ENCODE measurements at regions not wholly inside any gene's neighbourhood (a gene's known extent, or its start where the extent isn't known, plus 50 kb on each side); places are given as distances from the start of the nearest gene placed in this dataset.
"Not testable (repeated sequence)": the region's sequence is repeated elsewhere in the genome, so short reads cannot be mapped to it uniquely, and the experiment has no call there.

DNA sequence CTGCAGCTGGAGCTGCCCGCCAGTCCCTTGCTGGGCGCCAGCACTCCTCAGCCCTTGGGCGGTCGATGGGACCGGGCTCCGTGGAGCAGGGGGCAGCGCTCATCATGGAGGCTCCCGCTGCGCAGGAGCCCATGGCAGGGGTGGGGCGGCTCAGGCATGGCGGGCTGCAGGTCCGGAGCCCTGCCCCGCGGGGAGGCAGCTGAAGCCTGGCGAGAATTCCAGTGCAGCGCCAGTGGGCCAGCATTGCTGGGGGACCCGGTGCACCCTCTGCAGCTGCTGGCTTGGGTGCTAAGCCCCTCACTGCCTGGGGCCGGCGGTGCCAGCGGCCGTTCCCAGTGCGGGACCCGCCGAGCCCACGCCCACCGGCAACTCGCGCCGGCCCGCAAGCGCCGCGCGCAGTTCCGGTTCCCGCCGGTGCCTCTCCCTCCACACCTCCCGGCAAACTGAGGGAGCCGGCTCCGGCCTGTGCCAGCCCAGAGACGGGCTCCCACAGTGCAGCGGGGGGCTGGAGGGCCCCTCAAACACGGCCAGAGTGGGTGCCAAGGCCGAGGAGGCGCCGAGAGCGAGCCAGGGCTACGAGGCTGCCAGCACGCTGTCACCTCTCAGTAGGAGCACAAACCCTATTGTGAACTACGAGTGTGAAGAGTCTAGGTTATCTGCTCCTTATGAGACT is 687.1 kb downstream of the PCDH17 start:
- Histone ChIP-seq H3K4me3 (ENCODE audit: low read depth, low read length) (no peak overlapping the region), H3K9me3 (ENCODE audit: severe bottlenecking) (no peaks in the 10 kb centered on the region), H3K27ac (no peak overlapping the region), H3K27me3 (ENCODE audit: insufficient read depth, low read depth, severe bottlenecking) (no peaks in the 10 kb centered on the region), H3K36me3 (no peaks in the 10 kb centered on the region)
- TF ChIP-seq, protein P1, sequence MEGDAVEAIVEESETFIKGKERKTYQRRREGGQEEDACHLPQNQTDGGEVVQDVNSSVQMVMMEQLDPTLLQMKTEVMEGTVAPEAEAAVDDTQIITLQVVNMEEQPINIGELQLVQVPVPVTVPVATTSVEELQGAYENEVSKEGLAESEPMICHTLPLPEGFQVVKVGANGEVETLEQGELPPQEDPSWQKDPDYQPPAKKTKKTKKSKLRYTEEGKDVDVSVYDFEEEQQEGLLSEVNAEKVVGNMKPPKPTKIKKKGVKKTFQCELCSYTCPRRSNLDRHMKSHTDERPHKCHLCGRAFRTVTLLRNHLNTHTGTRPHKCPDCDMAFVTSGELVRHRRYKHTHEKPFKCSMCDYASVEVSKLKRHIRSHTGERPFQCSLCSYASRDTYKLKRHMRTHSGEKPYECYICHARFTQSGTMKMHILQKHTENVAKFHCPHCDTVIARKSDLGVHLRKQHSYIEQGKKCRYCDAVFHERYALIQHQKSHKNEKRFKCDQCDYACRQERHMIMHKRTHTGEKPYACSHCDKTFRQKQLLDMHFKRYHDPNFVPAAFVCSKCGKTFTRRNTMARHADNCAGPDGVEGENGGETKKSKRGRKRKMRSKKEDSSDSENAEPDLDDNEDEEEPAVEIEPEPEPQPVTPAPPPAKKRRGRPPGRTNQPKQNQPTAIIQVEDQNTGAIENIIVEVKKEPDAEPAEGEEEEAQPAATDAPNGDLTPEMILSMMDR (IDR thresholded peaks at IDR 0.05; ENCODE audit: low read depth, low read length), result no peak
- DNase-seq, result no peak

DNA sequence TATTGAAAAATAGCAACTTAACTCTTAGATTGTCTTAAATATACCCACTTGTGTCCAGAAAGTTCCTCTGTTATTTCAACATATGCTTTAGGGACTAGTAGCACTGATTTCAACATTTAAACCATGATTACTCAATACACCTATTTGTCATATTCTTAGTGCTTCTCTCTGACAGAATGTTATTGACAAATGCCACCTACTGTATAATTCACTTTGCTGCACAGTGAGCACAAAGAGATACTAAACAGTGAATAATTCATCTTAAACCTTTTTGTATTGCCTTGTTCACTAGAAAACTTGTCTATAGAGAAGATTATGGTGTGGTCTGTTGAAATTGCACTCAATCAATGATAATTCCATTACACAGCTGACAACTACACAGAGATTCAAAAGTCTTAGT is 692.6 kb downstream of the PCDH17 start:
- DNase-seq, result no peak

DNA sequence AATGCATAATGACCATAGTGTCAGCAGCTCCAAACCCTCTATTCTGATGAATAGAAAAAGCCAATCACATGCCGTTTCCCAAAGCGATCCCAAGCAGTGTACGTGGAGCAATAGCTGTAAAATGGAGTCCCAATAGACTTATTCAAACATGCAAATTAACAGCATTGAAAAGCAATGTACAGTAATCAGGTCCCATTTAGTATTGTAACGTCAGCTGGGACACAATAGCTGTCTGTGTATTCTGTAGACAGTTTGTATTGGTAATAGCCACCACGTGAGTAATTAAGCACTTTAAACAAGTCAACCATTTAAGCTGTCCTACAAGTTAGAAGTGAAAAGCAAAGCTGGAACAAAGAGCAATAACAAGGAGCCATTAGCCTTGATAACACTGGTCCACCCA is 698.2 kb downstream of the PCDH17 start:
- Histone ChIP-seq H3K9me3 (ENCODE audit: severe bottlenecking) (no peaks in the 10 kb centered on the region), H3K27ac (no peak overlapping the region), H3K27me3 (ENCODE audit: insufficient read depth, low read depth, severe bottlenecking) (no peaks in the 10 kb centered on the region), H3K4me3 (ENCODE audit: low read depth, low read length) (no peak overlapping the region), H3K36me3 (no peaks in the 10 kb centered on the region)
- no peak for DNase-seq
- TF ChIP-seq, protein P1 (IDR thresholded peaks at IDR 0.05; ENCODE audit: low read depth, low read length), result no peak

More for the DNA sequence above, 692.6 kb downstream of the PCDH17 start:
- H3K27me3 ChIP-seq (ENCODE audit: insufficient read depth, low read depth, severe bottlenecking), result no peaks in the 10 kb centered on the region
- H3K9me3 ChIP-seq (ENCODE audit: severe bottlenecking), result no peaks in the 10 kb centered on the region
- H3K4me3 ChIP-seq (ENCODE audit: low read depth, low read length), result no peak overlapping the region
- H3K36me3 ChIP-seq, result no peaks in the 10 kb centered on the region
- H3K27ac ChIP-seq, result no peak overlapping the region
- TF ChIP-seq, protein P1 (IDR thresholded peaks at IDR 0.05; ENCODE audit: low read depth, low read length), result no peak

DNA sequence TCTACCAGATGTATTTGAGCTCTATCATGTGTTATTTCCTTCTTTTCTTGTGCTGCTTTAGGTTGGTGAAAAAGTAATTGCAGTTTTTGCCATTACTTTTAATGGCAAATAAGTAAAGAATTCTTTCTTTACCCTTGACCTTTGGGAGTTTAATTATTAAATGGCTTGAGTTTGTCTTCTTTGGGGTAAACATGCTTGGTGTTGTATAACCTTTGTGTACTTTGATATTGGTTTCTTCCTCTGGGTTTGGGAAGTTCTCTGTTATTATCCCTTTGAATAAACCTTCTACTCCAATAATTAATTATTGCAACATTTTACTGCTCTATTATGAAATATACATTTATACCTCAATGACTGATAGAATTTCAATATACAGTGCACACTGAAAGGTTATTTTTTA is 709.4 kb downstream of the PCDH17 start:
- Histone ChIP-seq H3K9me3 (ENCODE audit: severe bottlenecking) (no peaks in the 10 kb centered on the region), H3K36me3 (no peaks in the 10 kb centered on the region), H3K27me3 (ENCODE audit: insufficient read depth, low read depth, severe bottlenecking) (no peaks in the 10 kb centered on the region), H3K27ac (no peak overlapping the region), H3K4me3 (ENCODE audit: low read depth, low read length) (no peak overlapping the region)
- no peak for DNase-seq
- TF ChIP-seq, protein P1 (IDR thresholded peaks at IDR 0.05; ENCODE audit: low read depth, low read length), result no peak

DNA sequence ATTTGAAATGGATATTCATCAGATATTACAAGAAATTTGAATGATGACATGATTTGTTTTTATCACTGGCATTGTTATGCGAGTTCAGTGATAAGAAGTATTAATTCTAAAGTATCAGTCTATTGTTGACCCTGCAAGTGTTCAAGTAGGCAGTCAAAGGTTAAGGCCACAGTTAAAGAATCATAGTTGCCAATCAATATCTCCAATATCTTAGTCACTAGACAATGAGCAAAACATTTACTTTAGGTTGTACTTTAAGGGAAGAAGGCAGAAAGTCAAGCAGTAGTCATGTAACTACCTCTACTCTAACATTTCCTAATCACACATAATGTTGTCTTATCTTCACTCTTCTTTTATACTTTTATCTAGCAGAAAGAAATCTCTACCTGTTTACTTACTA is 709.8 kb downstream of the PCDH17 start:
- Histone ChIP-seq H3K4me3 (ENCODE audit: low read depth, low read length) (no peak overlapping the region), H3K27me3 (ENCODE audit: insufficient read depth, low read depth, severe bottlenecking) (no peaks in the 10 kb centered on the region), H3K9me3 (ENCODE audit: severe bottlenecking) (no peaks in the 10 kb centered on the region), H3K27ac (no peak overlapping the region), H3K36me3 (no peaks in the 10 kb centered on the region)
- TF ChIP-seq, protein P1 (IDR thresholded peaks at IDR 0.05; ENCODE audit: low read depth, low read length), result no peak
- DNase-seq, result no peak

DNA sequence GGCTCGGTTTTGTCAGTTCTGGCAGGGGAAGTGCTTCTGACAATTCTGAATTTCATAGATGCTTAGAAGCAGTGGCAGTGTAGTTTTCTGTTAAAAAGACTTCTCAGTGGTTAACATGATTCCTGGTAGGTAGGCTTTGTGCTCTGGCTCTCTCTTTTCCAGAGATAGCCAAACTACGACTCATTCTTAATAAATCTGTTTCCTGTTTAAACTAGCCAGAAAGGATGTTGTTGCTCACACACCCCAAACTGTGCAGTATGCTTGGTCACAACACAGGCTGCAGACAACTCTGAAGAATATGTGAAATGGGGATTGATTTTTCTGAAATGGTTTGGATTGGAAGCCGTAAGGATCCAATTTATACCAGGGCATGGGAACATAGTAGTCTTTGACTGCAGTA is 711.5 kb downstream of the PCDH17 start:
- no peaks in the 10 kb centered on the region for H3K36me3 ChIP-seq
- no peak for DNase-seq
- TF ChIP-seq, protein P1 (IDR thresholded peaks at IDR 0.05; ENCODE audit: low read depth, low read length), result no peak
- no peak overlapping the region for H3K4me3 ChIP-seq (ENCODE audit: low read depth, low read length)
- no peaks in the 10 kb centered on the region for H3K9me3 ChIP-seq (ENCODE audit: severe bottlenecking)
- H3K27ac ChIP-seq, result no peak overlapping the region
- no peaks in the 10 kb centered on the region for H3K27me3 ChIP-seq (ENCODE audit: insufficient read depth, low read depth, severe bottlenecking)

DNA sequence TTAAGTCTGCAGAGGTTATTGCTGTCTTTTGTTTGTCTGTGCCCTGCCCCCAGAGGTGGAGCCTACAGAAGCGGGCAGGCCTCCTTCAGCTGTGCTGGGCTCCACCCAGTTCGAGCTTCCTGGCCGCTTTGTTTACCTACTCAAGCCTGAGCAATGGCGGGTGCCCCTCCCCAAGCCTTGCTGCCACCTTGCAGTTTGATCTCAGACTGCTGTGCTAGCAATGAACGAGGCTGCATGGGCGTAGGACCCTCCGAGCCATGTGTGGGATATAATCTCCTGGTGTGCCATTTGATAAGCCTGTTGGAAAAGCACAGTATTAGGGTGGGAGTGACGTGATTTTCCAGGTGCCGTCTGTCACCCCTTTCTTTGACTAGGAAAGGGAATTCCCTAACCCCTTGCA is 720.6 kb downstream of the PCDH17 start:
- not testable (repeated sequence) for H3K27me3 ChIP-seq (ENCODE audit: insufficient read depth, low read depth, severe bottlenecking); H3K4me3 ChIP-seq (ENCODE audit: low read depth, low read length); H3K9me3 ChIP-seq (ENCODE audit: severe bottlenecking); H3K36me3 ChIP-seq; DNase-seq; H3K27ac ChIP-seq

Data from WERI-Rb-1 (cell line).